ENCODE measurements at regions not wholly inside any gene's neighbourhood (a gene's known extent, or its start where the extent isn't known, plus 50 kb on each side); places are given as distances from the start of the nearest gene placed in this dataset.

DNA sequence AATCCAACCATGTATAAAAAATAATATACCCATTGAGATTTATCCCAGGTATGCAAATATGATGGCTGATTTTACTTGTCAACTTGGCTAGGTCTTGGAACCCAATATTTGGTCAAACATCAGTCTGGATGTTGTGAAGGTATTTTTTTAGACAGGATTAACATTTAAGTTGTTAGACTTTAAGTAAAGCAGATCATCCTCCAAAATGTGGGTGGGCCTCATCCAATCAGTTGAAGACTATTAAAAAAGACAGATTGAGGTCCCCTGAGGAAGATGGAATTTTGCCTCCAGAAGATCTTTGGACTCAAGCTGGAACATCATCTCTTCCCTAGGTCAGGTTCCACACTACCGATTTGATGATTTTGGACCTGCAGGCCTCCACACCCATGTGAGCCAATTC is 271.2 kb downstream of the TMEM121 start:
- TF ChIP-seq CTCF (IDR thresholded peaks at IDR 0.05; ENCODE audit: low read depth, low read length), result no peak

GRCh38 chr14:105805701-105806100 is 279.3 kb downstream of the TMEM121 start:
- no peak for TF ChIP-seq CTCF (IDR thresholded peaks at IDR 0.05; ENCODE audit: low read depth, low read length)
- no peak for DNase-seq (ENCODE audit: extremely low read depth, low read depth)

More for the DNA sequence above, 271.2 kb downstream of the TMEM121 start:
- no peak for DNase-seq (ENCODE audit: extremely low read depth, low read depth)

DNA sequence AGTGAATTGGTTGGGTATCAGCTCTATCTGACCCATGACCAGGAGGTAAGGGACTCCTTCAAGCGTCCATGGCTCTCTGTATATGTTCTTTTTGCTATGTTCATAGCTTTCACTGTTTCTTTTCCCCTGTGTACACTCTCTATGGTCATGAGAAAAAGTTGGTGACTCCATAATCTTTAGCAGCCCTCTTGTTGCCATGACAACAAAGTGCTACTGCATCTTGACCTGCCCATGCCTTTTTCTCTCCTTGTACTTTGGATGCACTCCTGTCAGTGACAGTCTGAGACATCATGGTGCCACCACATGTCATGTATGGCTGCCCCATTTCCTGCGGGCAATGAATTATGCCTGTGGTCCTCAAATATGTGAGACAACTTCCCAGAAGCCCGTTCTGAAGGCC is 280.2 kb downstream of the TMEM121 start:
- no peak for TF ChIP-seq CTCF (IDR thresholded peaks at IDR 0.05; ENCODE audit: low read depth, low read length)
- DNase-seq (ENCODE audit: extremely low read depth, low read depth), result no peak

GRCh38 chr14:105817971-105818711 is 291.8 kb downstream of the TMEM121 start:
- DNase-seq (ENCODE audit: extremely low read depth, low read depth), result no peak
- TF ChIP-seq CTCF (IDR thresholded peaks at IDR 0.05; ENCODE audit: low read depth, low read length), result no peak

DNA sequence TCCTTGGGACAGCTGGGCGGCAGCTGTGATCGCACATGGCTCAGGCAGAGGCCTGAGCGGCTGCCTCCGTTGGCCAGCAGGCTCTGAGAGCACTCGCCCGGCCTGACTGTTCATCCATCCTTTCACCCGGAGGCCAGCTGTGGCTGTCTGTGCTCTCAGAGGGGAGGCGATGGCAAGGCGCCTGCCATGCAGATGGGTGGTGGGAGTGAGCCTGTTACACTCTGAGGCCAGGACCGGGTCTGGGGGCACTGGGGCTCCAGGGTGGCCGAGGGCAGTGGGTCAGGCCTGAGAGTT is 292.3 kb downstream of the TMEM121 start:
- TF ChIP-seq CTCF (IDR thresholded peaks at IDR 0.05; ENCODE audit: low read depth, low read length), result no peak
- DNase-seq (ENCODE audit: extremely low read depth, low read depth), result no peak

- no peak for TF ChIP-seq CTCF (IDR thresholded peaks at IDR 0.05; ENCODE audit: low read depth, low read length)
Measured at GRCh38 chr14:105830171-105830570, 303.8 kb downstream of the TMEM121 start.

GRCh38 chr14:105836160-105836559 is 309.8 kb downstream of the TMEM121 start:
- no peak for TF ChIP-seq CTCF (IDR thresholded peaks at IDR 0.05; ENCODE audit: low read depth, low read length)
- no peak for DNase-seq (ENCODE audit: extremely low read depth, low read depth)

More at GRCh38 chr14:105830171-105830570, 303.8 kb downstream of the TMEM121 start:
- DNase-seq (ENCODE audit: extremely low read depth, low read depth), result no peak
